ENCODE measurements at regions not wholly inside any gene's neighbourhood (a gene's known extent, or its start where the extent isn't known, plus 50 kb on each side); places are given as distances from the start of the nearest gene placed in this dataset.

- no peak for DNase-seq (ENCODE audit: low read depth)
Measured at GRCh38 chr18:50444539-50444938, 69.7 kb downstream of the SKA1 start.

- DNase-seq (ENCODE audit: low read depth): no peak
Measured at GRCh38 chr18:50446629-50447028, 71.8 kb downstream of the SKA1 start.

GRCh38 chr18:50447102-50447741, 72.4 kb downstream of the SKA1 start:
- no peak for DNase-seq (ENCODE audit: low read depth)

GRCh38 chr18:50447952-50448351, 73.1 kb downstream of the SKA1 start:
- no peak for DNase-seq (ENCODE audit: low read depth)

GRCh38 chr18:50451100-50451842, 76.4 kb downstream of the SKA1 start:
- DNase-seq (ENCODE audit: low read depth): no peak

GRCh38 chr18:50453014-50453680, 78.3 kb downstream of the SKA1 start:
- DNase-seq (ENCODE audit: low read depth): no peak

GRCh38 chr18:50453732-50454131, 78.9 kb downstream of the SKA1 start:
- no peak for DNase-seq (ENCODE audit: low read depth)

- no peak for DNase-seq (ENCODE audit: low read depth)
Measured at GRCh38 chr18:50454387-50454988, 79.6 kb downstream of the SKA1 start.

GRCh38 chr18:50456285-50456684, 81.4 kb downstream of the SKA1 start:
- no peak for DNase-seq (ENCODE audit: low read depth)

- DNase-seq (ENCODE audit: low read depth): no peak
Measured at GRCh38 chr18:50457639-50458038, 82.8 kb downstream of the SKA1 start.

GRCh38 chr18:50458366-50458765, 83.5 kb downstream of the SKA1 start:
- DNase-seq (ENCODE audit: low read depth): no peak

- no peak for DNase-seq (ENCODE audit: low read depth)
Measured at GRCh38 chr18:50458796-50459195, 84.0 kb downstream of the SKA1 start.

- no peak for DNase-seq (ENCODE audit: low read depth)
Measured at GRCh38 chr18:50460062-50460461, 85.2 kb downstream of the SKA1 start.

- DNase-seq (ENCODE audit: low read depth): no peak
Measured at GRCh38 chr18:50460716-50461115, 85.9 kb downstream of the SKA1 start.

- no peak for DNase-seq (ENCODE audit: low read depth)
Measured at GRCh38 chr18:50461251-50461650, 86.4 kb downstream of the SKA1 start.

- DNase-seq (ENCODE audit: low read depth): no peak
Measured at GRCh38 chr18:50465211-50466153, 90.6 kb downstream of the SKA1 start.

- DNase-seq (ENCODE audit: low read depth): no peak
Measured at GRCh38 chr18:50466634-50467033, 91.8 kb downstream of the SKA1 start.

GRCh38 chr18:50468807-50469206, 91.1 kb upstream of the MAPK4 start:
- no peak for DNase-seq (ENCODE audit: low read depth)

- no peak for DNase-seq (ENCODE audit: low read depth)
Measured at GRCh38 chr18:50469380-50469781, 90.5 kb upstream of the MAPK4 start.

GRCh38 chr18:50472941-50473340, 86.9 kb upstream of the MAPK4 start:
- DNase-seq (ENCODE audit: low read depth): no peak

- DNase-seq (ENCODE audit: low read depth): no peak
Measured at GRCh38 chr18:50473881-50474280, 86.0 kb upstream of the MAPK4 start.
